ENCODE measurements at regions not wholly inside any gene's neighbourhood (a gene's known extent, or its start where the extent isn't known, plus 50 kb on each side); places are given as distances from the start of the nearest gene placed in this dataset.
"Not testable (repeated sequence)": the region's sequence is repeated elsewhere in the genome, so short reads cannot be mapped to it uniquely, and the experiment has no call there.

DNA sequence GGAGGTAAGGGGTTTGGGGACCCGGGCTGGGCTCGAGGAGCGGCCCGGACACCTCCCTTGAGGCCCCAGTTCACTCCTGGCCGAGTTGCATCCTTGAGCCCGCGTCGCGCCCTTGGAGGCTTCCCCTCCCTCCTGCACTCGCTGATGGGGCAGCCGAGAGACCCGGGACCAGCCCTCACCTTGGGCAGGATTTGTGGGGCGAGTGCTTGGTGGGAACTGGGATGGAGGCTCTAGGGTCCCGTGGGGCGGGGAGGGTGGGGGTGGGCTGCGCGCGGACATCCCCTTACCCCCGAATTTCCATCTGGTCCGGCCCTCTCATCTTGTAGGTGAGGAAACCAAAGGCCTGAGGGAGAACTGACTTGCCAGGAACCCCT lies 134.9 kb upstream of the ERV3-1 start:
- TF ChIP-seq, protein P1, sequence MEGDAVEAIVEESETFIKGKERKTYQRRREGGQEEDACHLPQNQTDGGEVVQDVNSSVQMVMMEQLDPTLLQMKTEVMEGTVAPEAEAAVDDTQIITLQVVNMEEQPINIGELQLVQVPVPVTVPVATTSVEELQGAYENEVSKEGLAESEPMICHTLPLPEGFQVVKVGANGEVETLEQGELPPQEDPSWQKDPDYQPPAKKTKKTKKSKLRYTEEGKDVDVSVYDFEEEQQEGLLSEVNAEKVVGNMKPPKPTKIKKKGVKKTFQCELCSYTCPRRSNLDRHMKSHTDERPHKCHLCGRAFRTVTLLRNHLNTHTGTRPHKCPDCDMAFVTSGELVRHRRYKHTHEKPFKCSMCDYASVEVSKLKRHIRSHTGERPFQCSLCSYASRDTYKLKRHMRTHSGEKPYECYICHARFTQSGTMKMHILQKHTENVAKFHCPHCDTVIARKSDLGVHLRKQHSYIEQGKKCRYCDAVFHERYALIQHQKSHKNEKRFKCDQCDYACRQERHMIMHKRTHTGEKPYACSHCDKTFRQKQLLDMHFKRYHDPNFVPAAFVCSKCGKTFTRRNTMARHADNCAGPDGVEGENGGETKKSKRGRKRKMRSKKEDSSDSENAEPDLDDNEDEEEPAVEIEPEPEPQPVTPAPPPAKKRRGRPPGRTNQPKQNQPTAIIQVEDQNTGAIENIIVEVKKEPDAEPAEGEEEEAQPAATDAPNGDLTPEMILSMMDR (IDR thresholded peaks at IDR 0.05; ENCODE audit: poor library complexity, severe bottlenecking): not testable (repeated sequence)
- TF ChIP-seq EP300 (conservative IDR thresholded peaks at IDR 0.05; ENCODE audit: poor library complexity, severe bottlenecking); RAD21 (conservative IDR thresholded peaks at IDR 0.05); TAF1 (IDR thresholded peaks at IDR 0.05; ENCODE audit: low read depth): not testable (repeated sequence)
